Heart left ventricle (tissue), 13 donors: ENCODE measurements at regions not wholly inside any gene's neighbourhood (a gene's known extent, or its start where the extent isn't known, plus 50 kb on each side); places are given as distances from the start of the nearest gene placed in this dataset.

ENCODE experiments used
- CTCF ChIP-seq, 12 donors: fragments of 200-600 bp; sonication (generic) in 4 of 12; IDR thresholded peaks; one replicate each; pipeline versions ENCODE4 v1.5.0 to v1.8.0; 2018 to 2022; ENCODE audit warnings: antibody characterized with exemption in 12 of 12, mild to moderate bottlenecking in 5 of 12
- POLR2A ChIP-seq, 2 donors: fragments of 450-650 bp; IDR thresholded peaks; one replicate each; pipeline ENCODE4 v1.6.1; 2017; ENCODE audit warnings: antibody characterized with exemption in 2 of 2, mild to moderate bottlenecking in 2 of 2, moderate library complexity in 2 of 2
- donor health status: ischemic (EF 13 %, LVEDD 7.1; RV severe dilation, severe dysfunction).
- donor health status: DM: no; HTN: yes; CAD: no.
- donor health status: DM: no; HTN: no; CAD: no.
- donor health status: ischemic (EF 25% LVEDD 6.9; RV normal size, moderate dysfunction).
- donor health status: ischemic (EF 25% LVEDD 5.7; RV mildly dilated, moderate dysfunction).
- donor health status: ischemic (EF 35%, LVEDD 5.7; RV mildly dilated, moderate dysfunction).
- donor health status: nonischemic (EF 11% LVEDD 7.7; RV severe dilation, severe dysfunction).
- donor health status: DM: yes; HTN: yes; CAD: no.
- donor health status: PGD.
- donor health status: ischemic (EF 29% LVEDD 5.4; RV normal size, mild dysfunction).
- donor health status: nonischemic (EF 23%, LVEDD 6.1; RV moderate dilation, normal function).

- TF ChIP-seq CTCF (IDR thresholded peaks at IDR 0.05) (no peak), POLR2A (IDR thresholded peaks at IDR 0.05) (no peak)
Observed at GRCh38 chr15:24292837-24293236, 382.7 kb upstream of the NPAP1 start.
